ENCODE measurements at regions not wholly inside any gene's neighbourhood (a gene's known extent, or its start where the extent isn't known, plus 50 kb on each side); places are given as distances from the start of the nearest gene placed in this dataset.

DNA sequence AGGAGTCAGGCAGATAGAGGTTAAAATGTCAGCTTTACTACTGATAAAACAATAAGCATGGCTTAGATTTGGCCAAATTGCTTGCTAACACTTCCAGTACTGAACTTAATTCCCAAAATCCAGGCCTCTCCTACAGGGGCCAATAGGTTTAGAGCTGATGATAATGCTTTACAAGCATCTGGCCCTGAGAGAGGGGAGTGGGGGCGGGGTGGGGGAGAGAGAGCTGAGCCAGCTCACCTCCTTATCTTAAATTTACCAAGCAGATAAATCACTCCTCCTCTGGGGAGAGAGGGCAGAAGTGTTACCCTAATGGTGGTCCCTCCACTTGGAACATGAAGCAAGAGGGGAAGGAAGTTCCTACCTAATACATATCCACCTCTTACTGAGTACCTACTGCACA, 182.2 kb upstream of the CRY1 start:
- TF ChIP-seq, protein P1, sequence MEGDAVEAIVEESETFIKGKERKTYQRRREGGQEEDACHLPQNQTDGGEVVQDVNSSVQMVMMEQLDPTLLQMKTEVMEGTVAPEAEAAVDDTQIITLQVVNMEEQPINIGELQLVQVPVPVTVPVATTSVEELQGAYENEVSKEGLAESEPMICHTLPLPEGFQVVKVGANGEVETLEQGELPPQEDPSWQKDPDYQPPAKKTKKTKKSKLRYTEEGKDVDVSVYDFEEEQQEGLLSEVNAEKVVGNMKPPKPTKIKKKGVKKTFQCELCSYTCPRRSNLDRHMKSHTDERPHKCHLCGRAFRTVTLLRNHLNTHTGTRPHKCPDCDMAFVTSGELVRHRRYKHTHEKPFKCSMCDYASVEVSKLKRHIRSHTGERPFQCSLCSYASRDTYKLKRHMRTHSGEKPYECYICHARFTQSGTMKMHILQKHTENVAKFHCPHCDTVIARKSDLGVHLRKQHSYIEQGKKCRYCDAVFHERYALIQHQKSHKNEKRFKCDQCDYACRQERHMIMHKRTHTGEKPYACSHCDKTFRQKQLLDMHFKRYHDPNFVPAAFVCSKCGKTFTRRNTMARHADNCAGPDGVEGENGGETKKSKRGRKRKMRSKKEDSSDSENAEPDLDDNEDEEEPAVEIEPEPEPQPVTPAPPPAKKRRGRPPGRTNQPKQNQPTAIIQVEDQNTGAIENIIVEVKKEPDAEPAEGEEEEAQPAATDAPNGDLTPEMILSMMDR (tag by site-specific recombination; IDR thresholded peaks at IDR 0.05), result no peak
- TF ChIP-seq ZNF114 (tag by site-specific recombination; IDR thresholded peaks at IDR 0.05) (no peak), ZNF623 (tag by site-specific recombination; IDR thresholded peaks at IDR 0.05) (no peak), ZNF155 (tag by site-specific recombination; IDR thresholded peaks at IDR 0.05) (no peak), ZNF24 (tag by site-specific recombination; IDR thresholded peaks at IDR 0.05) (no peak), ZFP41 (tag by site-specific recombination; IDR thresholded peaks at IDR 0.05; ENCODE audit: borderline replicate concordance) (no peak), ZNF174 (tag by site-specific recombination; IDR thresholded peaks at IDR 0.05) (no peak), EGR2 (tag by site-specific recombination; IDR thresholded peaks at IDR 0.05; ENCODE audit: low read depth) (no peak), SP2 (tag by site-specific recombination; IDR thresholded peaks at IDR 0.05) (no peak), GLIS2 (tag by site-specific recombination; IDR thresholded peaks at IDR 0.05) (no peak), ZNF248 (tag by site-specific recombination; IDR thresholded peaks at IDR 0.05) (no peak)
- TF ChIP-seq, protein P2, sequence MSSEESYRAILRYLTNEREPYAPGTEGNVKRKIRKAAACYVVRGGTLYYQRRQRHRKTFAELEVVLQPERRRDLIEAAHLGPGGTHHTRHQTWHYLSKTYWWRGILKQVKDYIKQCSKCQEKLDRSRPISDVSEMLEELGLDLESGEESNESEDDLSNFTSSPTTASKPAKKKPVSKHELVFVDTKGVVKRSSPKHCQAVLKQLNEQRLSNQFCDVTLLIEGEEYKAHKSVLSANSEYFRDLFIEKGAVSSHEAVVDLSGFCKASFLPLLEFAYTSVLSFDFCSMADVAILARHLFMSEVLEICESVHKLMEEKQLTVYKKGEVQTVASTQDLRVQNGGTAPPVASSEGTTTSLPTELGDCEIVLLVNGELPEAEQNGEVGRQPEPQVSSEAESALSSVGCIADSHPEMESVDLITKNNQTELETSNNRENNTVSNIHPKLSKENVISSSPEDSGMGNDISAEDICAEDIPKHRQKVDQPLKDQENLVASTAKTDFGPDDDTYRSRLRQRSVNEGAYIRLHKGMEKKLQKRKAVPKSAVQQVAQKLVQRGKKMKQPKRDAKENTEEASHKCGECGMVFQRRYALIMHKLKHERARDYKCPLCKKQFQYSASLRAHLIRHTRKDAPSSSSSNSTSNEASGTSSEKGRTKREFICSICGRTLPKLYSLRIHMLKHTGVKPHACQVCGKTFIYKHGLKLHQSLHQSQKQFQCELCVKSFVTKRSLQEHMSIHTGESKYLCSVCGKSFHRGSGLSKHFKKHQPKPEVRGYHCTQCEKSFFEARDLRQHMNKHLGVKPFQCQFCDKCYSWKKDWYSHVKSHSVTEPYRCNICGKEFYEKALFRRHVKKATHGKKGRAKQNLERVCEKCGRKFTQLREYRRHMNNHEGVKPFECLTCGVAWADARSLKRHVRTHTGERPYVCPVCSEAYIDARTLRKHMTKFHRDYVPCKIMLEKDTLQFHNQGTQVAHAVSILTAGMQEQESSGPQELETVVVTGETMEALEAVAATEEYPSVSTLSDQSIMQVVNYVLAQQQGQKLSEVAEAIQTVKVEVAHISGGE (tag by site-specific recombination; conservative IDR thresholded peaks at IDR 0.05; ENCODE audit: low read depth), result no peak
